ENCODE measurements at regions not wholly inside any gene's neighbourhood (a gene's known extent, or its start where the extent isn't known, plus 50 kb on each side); places are given as distances from the start of the nearest gene placed in this dataset.
"Not testable (repeated sequence)": the region's sequence is repeated elsewhere in the genome, so short reads cannot be mapped to it uniquely, and the experiment has no call there.

DNA sequence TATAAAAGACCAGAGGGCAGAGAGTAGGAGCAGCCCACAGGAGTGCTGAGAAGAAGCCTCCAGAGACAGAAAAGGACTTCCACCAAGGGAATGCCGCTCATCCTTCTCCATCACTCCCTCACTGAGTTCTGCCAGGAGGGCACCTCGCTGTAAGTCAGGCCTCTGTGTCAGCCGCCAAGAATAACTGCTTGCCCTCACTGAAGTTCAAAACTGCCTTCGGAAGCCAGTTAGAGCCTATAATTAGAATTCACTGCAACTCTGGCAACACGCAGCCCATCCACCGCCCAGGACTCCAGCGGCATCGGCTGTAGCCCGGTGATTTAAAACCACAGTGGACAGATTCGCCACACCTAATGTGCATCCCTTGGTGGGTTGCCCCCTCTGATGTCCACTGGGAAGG is 281.8 kb upstream of the ZNF507 start:
- in situ Hi-C loops (cut with HindIII; ENCODE audit: low sequenced_read_pairs): no loop called here

DNA sequence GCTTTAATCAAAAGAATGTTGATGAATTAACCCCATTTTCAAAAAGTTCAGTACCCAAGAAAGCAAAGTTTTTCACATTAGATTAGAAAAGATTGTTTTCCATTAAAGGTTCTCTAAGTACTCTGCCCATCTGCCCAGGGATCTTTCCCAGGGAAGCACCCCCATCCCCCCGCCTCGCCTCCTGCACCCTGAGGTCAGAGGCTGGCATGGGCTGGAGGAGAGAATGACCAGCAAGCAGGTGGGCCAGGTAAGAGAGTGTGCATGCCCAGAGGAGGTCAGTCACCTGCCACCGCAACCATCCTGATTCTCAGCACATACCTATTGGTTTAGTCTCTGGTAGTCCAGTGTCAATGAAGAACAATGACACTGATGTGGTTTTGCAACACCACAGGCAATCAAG is 279.4 kb upstream of the ZNF507 start:
- in situ Hi-C loops (cut with HindIII; ENCODE audit: low sequenced_read_pairs): no loop called here

GRCh38 chr19:32067685-32068084 is 277.7 kb upstream of the ZNF507 start:
- in situ Hi-C loops (cut with HindIII; ENCODE audit: low sequenced_read_pairs): no loop called here

DNA sequence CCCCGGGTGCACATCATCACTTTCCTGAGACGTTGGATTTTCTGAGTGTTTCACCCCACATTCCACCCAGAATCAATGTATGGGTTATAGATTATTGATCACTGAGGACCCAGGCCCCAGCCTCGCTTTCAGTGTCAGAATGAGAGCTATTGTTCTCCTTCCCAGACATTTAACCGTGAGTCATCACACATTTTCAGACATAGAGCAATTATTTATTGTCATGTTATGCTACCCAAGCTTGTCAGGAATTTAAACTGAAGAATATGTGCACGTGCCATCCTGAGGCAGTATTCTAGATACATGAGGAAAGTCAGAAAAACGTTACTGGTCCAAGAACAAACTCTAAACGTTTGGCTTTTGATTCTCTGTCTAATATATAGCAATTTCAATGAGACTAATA is 276.6 kb upstream of the ZNF507 start:
- in situ Hi-C loops (cut with HindIII; ENCODE audit: low sequenced_read_pairs): no loop called here

- in situ Hi-C loops (cut with HindIII; ENCODE audit: low sequenced_read_pairs): no loop called here
Observed at GRCh38 chr19:32070101-32070500, 275.3 kb upstream of the ZNF507 start.

GRCh38 chr19:32082028-32082427 is 263.4 kb upstream of the ZNF507 start:
- in situ Hi-C loops (cut with HindIII; ENCODE audit: low sequenced_read_pairs): no loop called here

- in situ Hi-C loops (cut with HindIII; ENCODE audit: low sequenced_read_pairs): not testable (repeated sequence)
Observed at GRCh38 chr19:32084756-32085363, 260.6 kb upstream of the ZNF507 start.

GRCh38 chr19:32091241-32091640 is 254.2 kb upstream of the ZNF507 start:
- in situ Hi-C loops (cut with HindIII; ENCODE audit: low sequenced_read_pairs): no loop called here

DNA sequence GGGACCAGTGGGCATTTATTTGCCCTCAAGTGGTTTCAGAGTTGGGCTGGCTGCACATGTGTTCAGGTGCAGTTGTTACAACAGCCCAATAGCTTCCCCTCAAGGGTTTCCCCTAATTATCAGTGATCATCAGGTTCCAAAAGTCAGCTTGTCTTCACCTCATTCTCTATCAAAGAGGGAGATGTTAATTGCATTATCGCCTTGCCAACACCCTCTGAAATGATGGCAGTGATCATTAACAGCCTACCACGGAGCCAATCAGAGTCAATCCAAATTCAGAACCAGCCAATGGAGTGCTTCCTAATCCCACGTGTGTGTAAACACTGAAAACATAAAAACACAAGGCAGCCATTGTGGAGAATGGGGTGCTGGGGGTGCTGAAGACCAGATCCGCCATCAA is 248.4 kb upstream of the ZNF507 start:
- in situ Hi-C loops (cut with HindIII; ENCODE audit: low sequenced_read_pairs): no loop called here

DNA sequence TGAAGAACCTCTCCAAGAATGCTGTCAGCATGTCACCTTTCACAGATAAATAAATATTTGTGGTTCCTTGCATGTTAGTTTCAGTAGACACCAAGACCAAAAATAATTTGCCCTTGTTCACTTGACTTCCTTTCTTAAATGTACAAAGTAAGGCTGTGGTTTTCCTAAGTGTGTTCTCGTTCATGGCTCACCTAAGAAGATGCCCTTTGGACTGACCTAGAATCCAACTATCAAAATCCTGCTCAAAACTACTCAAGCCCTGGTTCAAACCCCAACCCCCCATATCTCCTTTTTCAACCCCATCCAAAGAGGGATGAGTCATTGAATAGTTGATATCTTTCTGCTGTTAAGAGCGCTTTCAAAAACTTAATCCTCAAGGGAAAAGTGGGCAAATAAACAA is 247.8 kb upstream of the ZNF507 start:
- in situ Hi-C loops (cut with HindIII; ENCODE audit: low sequenced_read_pairs): no loop called here

DNA sequence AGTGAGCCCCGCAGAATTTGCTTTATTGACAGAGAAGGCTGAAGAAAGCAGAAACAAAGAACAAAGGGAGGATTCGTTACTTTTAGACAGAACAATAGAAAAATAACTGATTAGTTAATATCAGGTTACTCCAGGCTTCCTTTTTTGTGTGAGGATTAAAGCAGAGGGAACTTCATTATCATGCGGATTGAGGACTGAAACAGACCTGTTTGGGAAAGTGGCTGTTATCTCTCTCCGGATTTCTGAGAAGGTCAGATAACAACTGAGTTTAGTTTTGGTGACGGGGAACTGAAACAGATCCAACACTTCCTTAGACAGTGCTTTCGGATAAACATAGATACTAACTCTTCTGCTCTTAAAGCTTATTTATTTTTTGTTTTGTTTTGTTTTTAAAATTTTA is 246.4 kb upstream of the ZNF507 start:
- in situ Hi-C loops (cut with HindIII; ENCODE audit: low sequenced_read_pairs): no loop called here

DNA sequence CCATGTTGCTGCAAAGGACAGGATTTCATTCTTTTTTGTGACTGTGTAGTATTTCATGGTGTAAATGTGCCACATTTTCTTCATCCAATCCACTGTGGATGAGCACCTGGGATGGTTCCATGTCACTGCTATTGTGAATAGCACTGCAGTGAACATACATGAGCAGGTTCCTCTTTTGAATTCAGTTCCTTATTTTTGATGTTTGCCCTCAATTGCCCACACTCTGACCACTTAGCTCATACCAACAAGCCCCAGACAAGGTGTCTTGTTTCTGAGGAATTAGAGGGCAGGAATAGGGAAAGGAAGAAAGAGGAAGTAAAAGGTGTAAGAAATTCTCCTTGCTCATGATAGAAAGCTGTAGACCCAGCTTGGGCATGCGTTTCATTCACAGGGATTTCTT is 244.2 kb upstream of the ZNF507 start:
- in situ Hi-C loops (cut with HindIII; ENCODE audit: low sequenced_read_pairs): no loop called here

DNA sequence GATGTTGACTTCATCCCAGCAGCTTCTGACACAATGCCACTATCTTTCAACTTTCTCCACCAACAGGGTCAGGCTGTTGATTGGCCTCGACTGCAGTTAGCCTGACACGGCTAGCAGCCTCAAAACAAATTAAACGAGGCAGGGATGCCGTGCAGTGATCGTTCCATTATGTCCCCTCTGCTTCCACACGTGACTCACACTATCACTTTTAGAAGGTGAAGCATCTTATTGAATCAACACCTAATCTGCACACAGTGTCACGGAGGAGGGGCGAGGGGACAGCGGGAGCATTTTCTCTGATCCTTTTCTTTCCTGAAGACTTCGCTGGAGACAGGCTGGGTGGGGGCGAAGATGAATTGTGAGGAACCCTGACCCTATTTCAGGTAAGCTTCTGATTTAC is 241.9 kb upstream of the ZNF507 start:
- in situ Hi-C loops (cut with HindIII; ENCODE audit: low sequenced_read_pairs): no loop called here

DNA sequence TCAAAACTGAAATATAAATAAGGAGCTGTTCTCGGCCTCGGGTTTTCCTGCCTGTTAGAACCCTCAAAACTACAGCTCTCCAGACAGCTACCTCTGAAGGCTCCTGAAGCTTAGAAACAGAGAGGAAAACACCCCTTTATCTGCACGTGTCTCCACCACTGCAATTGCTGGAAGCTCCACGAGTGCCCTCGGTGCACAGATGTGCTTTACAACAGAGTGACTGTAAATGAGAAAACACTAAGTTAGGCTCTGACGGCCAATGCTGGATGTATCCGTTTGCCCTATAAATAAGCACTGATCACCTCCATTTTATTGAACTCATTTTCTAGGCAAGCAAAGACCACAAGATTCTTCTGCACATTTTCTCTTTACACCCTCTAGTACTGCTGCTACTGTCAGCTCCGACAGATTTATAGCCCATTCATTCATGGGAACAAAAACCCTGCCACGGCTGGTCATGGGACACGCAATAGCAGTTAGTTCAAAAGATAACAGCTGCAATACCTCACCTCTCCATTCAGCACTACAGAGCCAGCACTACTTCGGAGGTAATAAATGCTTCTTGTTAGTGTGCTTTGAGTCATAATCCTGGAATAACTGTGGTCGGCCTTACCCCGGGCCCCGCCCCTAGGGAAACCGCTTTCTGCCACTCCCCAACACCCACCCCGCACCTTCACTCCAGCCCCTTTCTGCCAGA is 241.1 kb upstream of the ZNF507 start:
- in situ Hi-C loops (cut with HindIII; ENCODE audit: low sequenced_read_pairs): no loop called here

GRCh38 chr19:32104850-32105235 is 240.6 kb upstream of the ZNF507 start:
- in situ Hi-C loops (cut with HindIII; ENCODE audit: low sequenced_read_pairs): no loop called here

DNA sequence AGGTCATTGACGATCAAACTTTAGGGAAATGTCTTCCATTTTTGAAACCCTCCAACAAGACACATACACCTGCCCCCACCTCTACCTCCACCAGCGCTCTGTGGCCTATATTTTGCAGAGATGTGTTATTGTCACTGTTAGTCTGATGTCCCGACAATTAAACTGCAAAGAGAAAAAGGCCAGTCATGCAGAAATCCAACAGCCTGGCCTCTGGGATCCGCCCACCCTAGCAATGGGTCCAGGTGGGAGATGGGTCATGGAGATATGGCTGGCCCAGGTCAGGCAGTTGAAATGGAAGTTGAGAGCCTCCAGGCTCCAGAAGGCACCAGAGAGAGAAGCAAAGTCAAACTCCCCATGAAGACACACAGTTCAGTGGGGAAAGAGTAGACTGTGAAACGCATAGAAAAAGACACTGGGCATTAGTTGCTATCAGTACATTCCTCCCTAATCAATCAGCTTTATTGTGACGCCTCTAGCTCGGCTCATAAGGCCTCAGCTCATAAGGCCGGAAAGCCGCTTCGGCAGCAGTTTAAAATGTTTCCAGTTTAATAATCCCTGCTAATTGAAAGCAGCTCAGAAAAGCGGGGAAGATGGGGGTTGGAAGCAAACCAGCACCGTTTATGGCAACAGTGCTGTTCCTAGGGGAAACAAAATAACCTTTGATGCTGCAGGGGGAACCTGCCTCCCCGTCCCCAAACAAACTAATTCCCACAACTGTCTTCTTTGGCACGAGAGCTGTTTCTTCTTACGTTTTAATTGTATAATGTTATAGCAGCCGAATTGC is 239.7 kb upstream of the ZNF507 start:
- in situ Hi-C loops (cut with HindIII; ENCODE audit: low sequenced_read_pairs): no loop called here

- in situ Hi-C loops (cut with HindIII; ENCODE audit: low sequenced_read_pairs): no loop called here
Observed at GRCh38 chr19:32122258-32122657, 223.2 kb upstream of the ZNF507 start.

DNA sequence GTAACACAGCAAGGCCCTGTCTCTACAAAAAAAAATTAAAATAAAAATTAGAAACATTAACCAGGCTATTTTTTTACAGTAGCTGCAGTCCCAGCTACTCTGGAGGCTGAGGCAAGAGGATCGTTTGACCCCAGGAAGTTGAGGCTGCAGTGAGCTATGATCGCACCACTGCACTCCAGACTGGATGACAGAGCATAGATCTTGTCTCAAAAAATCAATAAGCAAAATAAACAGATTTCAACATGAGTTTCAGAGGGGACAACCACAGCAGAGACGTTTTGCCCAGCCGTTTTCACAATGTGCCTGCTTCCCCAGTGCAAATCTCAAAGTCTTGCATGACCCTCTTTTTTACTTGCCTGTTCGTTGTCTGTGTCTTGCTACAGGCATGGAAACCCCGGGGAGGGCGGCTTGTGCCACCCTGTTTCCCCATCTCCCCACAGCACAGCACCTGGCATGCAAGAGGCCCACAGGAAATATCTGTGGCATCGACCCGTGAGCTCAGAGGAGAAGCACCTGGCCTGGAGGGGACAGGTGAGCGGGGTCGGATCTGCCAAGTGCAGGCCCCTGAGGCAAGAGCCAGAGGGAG is 222.0 kb upstream of the ZNF507 start:
- in situ Hi-C loops (cut with HindIII; ENCODE audit: low sequenced_read_pairs): no loop called here

DNA sequence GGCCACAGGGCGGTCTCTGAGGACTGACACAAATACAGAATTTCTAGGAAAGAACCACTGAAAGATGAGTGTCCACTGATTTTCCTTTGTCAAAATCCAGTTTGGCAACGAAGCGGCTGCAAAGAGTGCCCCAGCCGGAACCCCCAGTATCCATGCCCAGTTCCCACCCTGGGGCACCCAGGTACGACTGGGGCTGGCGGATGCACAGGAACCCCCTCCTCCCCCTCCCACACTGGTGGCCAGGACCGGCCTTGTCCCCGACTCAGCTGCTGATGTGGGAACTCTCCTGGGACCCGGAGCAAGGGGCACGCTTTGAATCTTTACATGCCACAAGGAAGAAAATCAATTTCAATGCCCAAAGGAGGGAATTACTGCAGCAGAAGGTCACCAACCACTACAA is 220.8 kb upstream of the ZNF507 start:
- in situ Hi-C loops (cut with HindIII; ENCODE audit: low sequenced_read_pairs): no loop called here

GRCh38 chr19:32129141-32129540 is 216.3 kb upstream of the ZNF507 start:
- in situ Hi-C loops (cut with HindIII; ENCODE audit: low sequenced_read_pairs): no loop called here

DNA sequence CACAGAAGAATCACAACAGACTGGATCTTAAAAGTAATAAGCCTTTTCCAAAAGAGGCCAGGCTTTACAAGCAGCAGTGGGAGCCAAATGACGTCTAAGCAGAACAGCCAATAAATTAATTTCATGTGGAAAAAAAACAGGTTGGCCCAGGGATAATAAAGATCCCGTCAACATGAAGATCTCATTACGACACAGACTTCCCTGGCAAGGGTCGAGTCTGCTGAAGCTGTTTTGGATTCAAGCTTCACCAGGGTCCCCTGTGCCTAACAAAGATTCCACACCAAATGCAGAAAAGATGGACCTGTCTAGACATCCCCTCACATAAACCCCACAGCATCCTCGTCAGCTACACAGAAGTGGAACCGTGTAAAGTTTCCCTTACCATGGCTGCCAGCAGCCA is 215.1 kb upstream of the ZNF507 start:
- in situ Hi-C loops (cut with HindIII; ENCODE audit: low sequenced_read_pairs): no loop called here

- in situ Hi-C loops (cut with HindIII; ENCODE audit: low sequenced_read_pairs): no loop called here
Observed at GRCh38 chr19:32131005-32131404, 214.4 kb upstream of the ZNF507 start.

All from DLD1 (cell line).